GM12878 (cell line): ENCODE measurements at regions not wholly inside any gene's neighbourhood (a gene's known extent, or its start where the extent isn't known, plus 50 kb on each side); places are given as distances from the start of the nearest gene placed in this dataset.

Experiments used
- ATF7 ChIP-seq: fragments of 450-650 bp; IDR thresholded peaks from 2 replicates; pipeline ENCODE4 v1.6.1; 2016; ENCODE audit warnings: low read depth, mild to moderate bottlenecking
- BHLHE40 ChIP-seq, 2 experiments: fragments of 450-650 bp in 1 of 2; IDR thresholded peaks; 2 replicates each; pipeline ENCODE4 v1.6.1; 2011 to 2017; ENCODE audit warnings: low read depth in 2 of 2, borderline replicate concordance in 1 of 2, improper control_type of control experiment in 1 of 2, low read length in 1 of 2, mild to moderate bottlenecking in 1 of 2
- BMI1 ChIP-seq: fragments of 450-650 bp; IDR thresholded peaks from 2 replicates; pipeline ENCODE4 v1.6.1; 2016; ENCODE audit warnings: mild to moderate bottlenecking, moderate library complexity, borderline replicate concordance
- CBX5 ChIP-seq: sonication (generic); IDR thresholded peaks from 2 replicates; pipeline ENCODE4 v1.6.1; 2016; ENCODE audit warnings: low read depth, moderate library complexity, mild to moderate bottlenecking, inconsistent platforms
- CHD2 ChIP-seq: IDR thresholded peaks from 2 replicates; pipeline ENCODE4 v1.6.1; 2011; ENCODE audit warnings: low read depth, low read length, improper control_type of control experiment, borderline replicate concordance
- DPF2 ChIP-seq: fragments of 450-650 bp; IDR thresholded peaks from 2 replicates; pipeline ENCODE4 v1.6.1; 2017; ENCODE audit warnings: mild to moderate bottlenecking
- EGR1 ChIP-seq, 2 experiments: IDR thresholded peaks; 1 replicate in 1 of 2; 2 replicates in 1 of 2; pipeline ENCODE4 v1.6.1; 2011 to 2012; ENCODE audit warnings: low read depth in 2 of 2, low read length in 2 of 2, borderline replicate concordance in 1 of 2, mild to moderate bottlenecking in 1 of 2, moderate library complexity in 1 of 2
- EP300 ChIP-seq, 2 experiments: fragments of 150-350 bp in 1 of 2; IDR thresholded peaks; 2 replicates each; pipeline ENCODE4 v1.6.1; 2011 to 2012; ENCODE audit warnings: low read depth in 2 of 2, low read length in 2 of 2, borderline replicate concordance in 1 of 2, improper control_type of control experiment in 1 of 2, inconsistent platforms in 1 of 2; ENCODE audit not compliant: control insufficient read depth in 1 of 2
- GATAD2B ChIP-seq: fragments of 450-650 bp; conservative IDR thresholded peaks from 2 replicates; pipeline ENCODE4 v1.6.1; 2017; ENCODE audit warnings: low read depth, mild to moderate bottlenecking, moderate library complexity
- KDM1A ChIP-seq: fragments of 200-600 bp; sonication (generic); IDR thresholded peaks from 2 replicates; pipeline ENCODE4 v1.6.1; 2016; ENCODE audit warnings: borderline replicate concordance
- MLLT1 ChIP-seq: fragments of 450-650 bp; IDR thresholded peaks from 2 replicates; pipeline ENCODE4 v1.6.1; 2016; ENCODE audit warnings: mild to moderate bottlenecking
- MTA2 ChIP-seq: fragments of 450-650 bp; IDR thresholded peaks from 2 replicates; pipeline ENCODE4 v1.6.1; 2016; ENCODE audit warnings: low read depth, mild to moderate bottlenecking, moderate library complexity
- NRF1 ChIP-seq: conservative IDR thresholded peaks from 2 replicates; pipeline ENCODE4 v1.6.1; 2011; ENCODE audit warnings: mild to moderate bottlenecking, low read depth, low read length, improper control_type of control experiment
- RAD51 ChIP-seq: fragments of 450-650 bp; IDR thresholded peaks from 2 replicates; pipeline ENCODE4 v1.6.1; 2016; ENCODE audit warnings: moderate library complexity, mild to moderate bottlenecking, inconsistent platforms
- RB1 ChIP-seq: fragments of 450-650 bp; formaldehyde crosslinking; IDR thresholded peaks from 2 replicates; pipeline ENCODE4 v1.6.1; 2017; ENCODE audit warnings: mild to moderate bottlenecking, borderline replicate concordance
- RUNX3 ChIP-seq: IDR thresholded peaks from 2 replicates; pipeline ENCODE4 v1.6.1; 2012; ENCODE audit warnings: low read length, inconsistent platforms
- SMARCA5 ChIP-seq: fragments of 450-650 bp; IDR thresholded peaks from 2 replicates; pipeline ENCODE4 v1.6.1; 2017; ENCODE audit warnings: mild to moderate bottlenecking
- STAT3 ChIP-seq: IDR thresholded peaks from 2 replicates; pipeline ENCODE4 v1.6.1; 2011; ENCODE audit warnings: low read depth, low read length, improper control_type of control experiment
- WRNIP1 ChIP-seq: IDR thresholded peaks from 2 replicates; pipeline ENCODE4 v1.6.1; 2011; ENCODE audit warnings: low read depth, low read length, improper control_type of control experiment, borderline replicate concordance
- YBX1 ChIP-seq: fragments of 450-650 bp; IDR thresholded peaks from 2 replicates; pipeline ENCODE4 v1.6.1; 2016; ENCODE audit warnings: antibody characterized with exemption
- YY1 ChIP-seq: IDR thresholded peaks from 2 replicates; pipeline ENCODE4 v1.6.1; 2011; ENCODE audit warnings: low read depth, mild to moderate bottlenecking, low read length
- ZBTB11 ChIP-seq: fragments of 450-650 bp; formaldehyde crosslinking; IDR thresholded peaks from 2 replicates; pipeline ENCODE4 v1.5.0; 2022; ENCODE audit warnings: mild to moderate bottlenecking, missing genetic modification characterization
- ZNF207 ChIP-seq: fragments of 450-650 bp; IDR thresholded peaks from 2 replicates; pipeline ENCODE4 v1.6.1; 2014; ENCODE audit warnings: antibody characterized with exemption, mild to moderate bottlenecking, borderline replicate concordance
- TF ChIP-seq, protein P1 (sequence below): fragments of 450-650 bp; IDR thresholded peaks from 2 replicates; pipeline ENCODE4 v1.6.1; 2017; ENCODE audit warnings: mild to moderate bottlenecking, moderate library complexity

DNA sequence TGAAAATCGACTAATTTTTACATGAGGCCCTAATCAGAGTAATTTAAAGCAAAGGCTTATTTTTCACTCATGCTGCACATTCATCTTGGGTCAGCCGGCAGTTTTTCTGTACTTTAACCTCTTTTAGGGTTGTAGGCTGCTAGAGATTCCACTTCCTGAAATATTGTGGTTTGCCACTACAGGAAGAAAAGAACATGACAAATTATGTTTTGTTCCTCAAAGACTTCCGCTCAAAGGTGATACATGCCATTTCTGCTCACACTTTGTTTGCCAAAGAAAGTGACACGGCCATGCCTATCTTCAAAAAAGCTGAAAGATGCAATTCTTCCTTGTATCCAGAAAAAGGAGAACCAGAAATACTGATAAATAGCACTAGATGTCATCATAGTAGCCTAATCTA is 183.4 kb upstream of the PPFIA2 start (continued):
- TF ChIP-seq WRNIP1 (no peak), STAT3 (no peak), BHLHE40 (IDR thresholded peaks at IDR 0.05; ENCODE audit: borderline replicate concordance in 1 of 2, low read depth in 2 of 2, low read length in 1 of 2) (peak in 1 of 2 experiments; percentile 9; a peak in 1 of 4 replicates), EP300 (IDR thresholded peaks at IDR 0.05; ENCODE audit: borderline replicate concordance in 1 of 2, control insufficient read depth in 1 of 2, low read depth in 2 of 2, low read length in 2 of 2) (peak; percentile 56 to 63; a peak in 2 of 4 replicates), RUNX3 (peak; percentile 21; the same call in 1 of the 2 replicates), NRF1 (no peak), YY1 (no peak), RB1 (no peak; the same call in 1 of the 2 replicates), YBX1 (no peak), RAD51 (peak; percentile 14; the same call in 1 of the 2 replicates), GATAD2B (no peak; the same call in 1 of the 2 replicates), BMI1 (peak; percentile 36; the same call in 1 of the 2 replicates), EGR1 (IDR thresholded peaks at IDR 0.05; ENCODE audit: borderline replicate concordance in 1 of 2, low read depth in 2 of 2, low read length in 2 of 2) (no peak), KDM1A (no peak), MTA2 (peak; percentile 83; the same call in 1 of the 2 replicates), SMARCA5 (no peak), ZNF207 (no peak), ATF7 (peak; percentile 66; the same call in 1 of the 2 replicates), ZBTB11 (CRISPR knock-in tag) (no peak), DPF2 (peak; percentile 77), CHD2 (peak; percentile 33; the same call in 1 of the 2 replicates), CBX5 (no peak), MLLT1 (peak; percentile 44; the same call in 1 of the 2 replicates)
- TF ChIP-seq, protein P1, sequence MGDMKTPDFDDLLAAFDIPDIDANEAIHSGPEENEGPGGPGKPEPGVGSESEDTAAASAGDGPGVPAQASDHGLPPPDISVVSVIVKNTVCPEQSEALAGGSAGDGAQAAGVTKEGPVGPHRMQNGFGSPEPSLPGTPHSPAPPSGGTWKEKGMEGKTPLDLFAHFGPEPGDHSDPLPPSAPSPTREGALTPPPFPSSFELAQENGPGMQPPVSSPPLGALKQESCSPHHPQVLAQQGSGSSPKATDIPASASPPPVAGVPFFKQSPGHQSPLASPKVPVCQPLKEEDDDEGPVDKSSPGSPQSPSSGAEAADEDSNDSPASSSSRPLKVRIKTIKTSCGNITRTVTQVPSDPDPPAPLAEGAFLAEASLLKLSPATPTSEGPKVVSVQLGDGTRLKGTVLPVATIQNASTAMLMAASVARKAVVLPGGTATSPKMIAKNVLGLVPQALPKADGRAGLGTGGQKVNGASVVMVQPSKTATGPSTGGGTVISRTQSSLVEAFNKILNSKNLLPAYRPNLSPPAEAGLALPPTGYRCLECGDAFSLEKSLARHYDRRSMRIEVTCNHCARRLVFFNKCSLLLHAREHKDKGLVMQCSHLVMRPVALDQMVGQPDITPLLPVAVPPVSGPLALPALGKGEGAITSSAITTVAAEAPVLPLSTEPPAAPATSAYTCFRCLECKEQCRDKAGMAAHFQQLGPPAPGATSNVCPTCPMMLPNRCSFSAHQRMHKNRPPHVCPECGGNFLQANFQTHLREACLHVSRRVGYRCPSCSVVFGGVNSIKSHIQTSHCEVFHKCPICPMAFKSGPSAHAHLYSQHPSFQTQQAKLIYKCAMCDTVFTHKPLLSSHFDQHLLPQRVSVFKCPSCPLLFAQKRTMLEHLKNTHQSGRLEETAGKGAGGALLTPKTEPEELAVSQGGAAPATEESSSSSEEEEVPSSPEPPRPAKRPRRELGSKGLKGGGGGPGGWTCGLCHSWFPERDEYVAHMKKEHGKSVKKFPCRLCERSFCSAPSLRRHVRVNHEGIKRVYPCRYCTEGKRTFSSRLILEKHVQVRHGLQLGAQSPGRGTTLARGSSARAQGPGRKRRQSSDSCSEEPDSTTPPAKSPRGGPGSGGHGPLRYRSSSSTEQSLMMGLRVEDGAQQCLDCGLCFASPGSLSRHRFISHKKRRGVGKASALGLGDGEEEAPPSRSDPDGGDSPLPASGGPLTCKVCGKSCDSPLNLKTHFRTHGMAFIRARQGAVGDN: peak; percentile 50; the same call in 1 of the 2 replicates
